HG03354 (cell line): ENCODE measurements at regions not wholly inside any gene's neighbourhood (a gene's known extent, or its start where the extent isn't known, plus 50 kb on each side); places are given as distances from the start of the nearest gene placed in this dataset.

Experiments
- ATAC-seq: cut with Tn5 transposase; IDR thresholded peaks from one replicate; pipeline ENCODE4 v1.9.1; 2021; ENCODE audit warnings: mild to moderate bottlenecking; ENCODE audit not compliant: unreplicated experiment, poor library complexity, severe bottlenecking

- ATAC-seq, result no peak
Measured at GRCh38 chr10:129131457-129132132, 335.4 kb upstream of the MGMT start.

- ATAC-seq, result no peak
Measured at GRCh38 chr10:129133856-129134255, 333.2 kb upstream of the MGMT start.

DNA sequence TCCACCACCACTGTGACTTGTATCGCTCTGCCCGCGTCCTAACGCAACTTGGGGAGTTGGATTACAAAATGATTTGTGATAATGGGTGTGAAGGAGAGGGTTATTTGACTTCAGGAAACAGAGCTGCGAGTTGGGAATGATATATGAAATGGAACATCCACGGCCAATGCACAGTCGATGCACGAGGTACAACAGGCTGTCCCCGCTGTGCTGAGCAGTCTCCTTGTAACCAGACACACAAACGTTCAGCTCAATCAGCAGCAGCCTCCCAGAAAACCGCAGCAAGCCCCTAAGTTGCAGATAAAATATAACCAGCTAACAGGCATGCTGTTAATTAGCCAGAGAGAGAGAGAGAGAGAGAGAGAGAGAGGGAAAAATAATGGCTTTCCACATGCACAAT lies 332.7 kb upstream of the MGMT start:
- no peak for ATAC-seq

GRCh38 chr10:129135624-129136023 lies 331.4 kb upstream of the MGMT start:
- ATAC-seq, result no peak

DNA sequence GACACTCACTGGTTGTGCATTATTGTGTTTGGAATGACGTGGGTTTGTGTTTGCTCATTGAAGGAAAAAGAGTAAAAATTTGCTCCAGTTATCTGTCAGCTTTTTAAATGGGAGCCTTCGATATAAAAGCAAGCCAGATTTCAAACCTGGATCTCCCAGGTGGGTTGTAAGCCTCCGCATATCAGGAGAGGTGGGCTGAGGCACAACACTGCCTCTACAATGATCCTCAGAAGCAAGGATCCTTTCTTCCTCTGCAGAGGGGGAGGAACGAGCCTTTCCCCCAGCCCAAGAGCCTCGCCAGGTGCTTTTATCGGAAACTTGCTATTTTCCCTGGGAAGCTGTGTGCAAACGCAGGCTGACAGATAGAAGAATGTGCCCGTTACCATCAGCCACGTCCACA lies 331.0 kb upstream of the MGMT start:
- no peak for ATAC-seq

DNA sequence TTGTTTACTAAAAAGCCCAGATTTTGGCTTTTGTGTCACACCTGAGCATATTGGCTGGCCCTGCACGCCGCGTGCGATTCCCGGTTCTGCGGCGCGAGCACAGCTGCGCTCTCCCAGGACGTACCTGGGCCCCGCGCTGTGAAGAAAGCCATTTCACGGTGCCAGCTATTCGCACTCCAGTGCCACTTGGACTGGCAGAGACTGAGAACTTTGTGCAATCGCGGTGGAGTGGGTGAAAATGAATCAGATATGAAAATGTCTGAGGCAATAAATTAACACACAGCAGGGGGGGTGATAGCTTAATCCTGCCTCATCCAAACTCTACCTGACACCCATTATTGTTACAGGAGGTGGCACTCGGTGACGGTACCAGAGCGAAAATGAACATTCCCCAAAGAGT lies 330.1 kb upstream of the MGMT start:
- no peak for ATAC-seq

- no peak for ATAC-seq
Measured at GRCh38 chr10:129140921-129141885, 325.8 kb upstream of the MGMT start.

DNA sequence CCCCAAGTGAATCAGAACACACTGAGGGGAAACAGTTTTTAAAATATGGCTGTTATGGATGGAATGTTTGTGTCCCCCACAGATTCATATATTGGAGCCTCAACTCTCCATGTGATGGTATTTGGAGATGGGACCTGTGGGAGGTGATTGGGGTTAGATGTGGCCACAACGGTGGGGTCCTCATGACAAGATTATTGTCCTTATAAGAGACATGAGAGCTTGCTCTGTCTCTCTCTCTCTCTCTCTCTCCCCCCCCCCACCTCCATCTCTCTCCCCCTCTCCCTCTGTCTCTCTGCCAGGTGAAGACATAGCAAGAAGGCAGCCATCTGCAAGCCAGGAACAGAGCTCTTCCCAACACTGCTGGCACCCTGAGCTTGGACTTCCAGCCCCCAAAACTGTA lies 315.8 kb upstream of the MGMT start:
- ATAC-seq, result no peak

DNA sequence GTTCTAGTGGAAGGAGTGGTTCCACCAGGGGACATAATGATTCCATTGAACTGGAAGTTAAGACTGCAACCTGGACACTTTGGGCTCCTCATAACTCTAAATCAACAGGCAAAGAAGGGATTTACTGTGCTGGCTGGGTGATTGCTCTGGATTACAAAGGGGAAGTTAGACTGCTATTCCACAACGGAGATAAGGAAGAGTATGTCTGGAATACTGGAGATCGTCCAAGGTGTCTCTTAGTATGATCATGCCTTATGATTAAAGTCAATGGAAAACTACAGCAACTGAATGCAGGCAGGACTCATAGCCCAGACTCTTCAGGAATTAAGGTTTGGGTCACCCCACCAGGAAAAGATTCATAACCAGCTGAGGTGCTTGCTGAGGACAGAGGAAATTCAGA lies 310.6 kb upstream of the MGMT start:
- no peak for ATAC-seq

DNA sequence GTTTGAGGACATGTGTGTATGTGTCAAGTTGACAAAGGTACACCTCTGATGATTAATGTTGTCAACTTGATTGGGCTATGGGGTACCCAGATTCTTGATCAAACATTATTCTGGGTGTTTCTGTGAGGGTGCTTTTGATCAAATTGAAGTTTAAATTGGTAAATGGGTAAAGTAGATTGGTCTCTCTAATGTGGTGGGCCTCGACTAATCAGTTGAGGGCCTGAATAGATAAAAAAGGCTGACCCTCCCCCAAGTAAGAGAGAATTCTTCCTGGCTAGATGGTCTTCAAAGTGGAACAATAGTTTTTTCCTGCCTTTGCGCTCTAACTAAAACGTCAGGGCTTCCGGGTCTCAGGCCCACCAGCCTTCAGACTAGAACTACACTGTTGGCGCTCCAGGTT lies 309.9 kb upstream of the MGMT start:
- no peak for ATAC-seq

- no peak for ATAC-seq
Measured at GRCh38 chr10:129161150-129161549, 305.9 kb upstream of the MGMT start.

DNA sequence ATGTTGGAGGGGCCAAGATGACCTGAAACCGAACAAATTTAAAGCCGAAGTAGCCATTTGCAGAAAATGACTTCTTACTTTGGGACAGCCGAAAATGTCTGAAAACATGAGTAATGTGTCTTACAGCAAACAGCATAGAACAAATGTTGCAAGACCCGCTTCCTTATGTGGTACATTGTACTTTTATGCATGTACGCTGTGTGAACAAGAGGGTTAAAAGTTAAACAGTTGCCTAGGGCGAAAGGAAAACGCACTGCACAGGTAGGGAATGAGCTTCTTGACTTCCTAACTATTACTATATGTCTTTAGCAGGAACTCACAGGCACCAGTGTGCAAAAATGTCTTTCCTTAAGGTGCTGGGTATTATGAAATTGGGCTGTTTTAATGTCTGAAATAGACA lies 303.5 kb upstream of the MGMT start:
- no peak for ATAC-seq

DNA sequence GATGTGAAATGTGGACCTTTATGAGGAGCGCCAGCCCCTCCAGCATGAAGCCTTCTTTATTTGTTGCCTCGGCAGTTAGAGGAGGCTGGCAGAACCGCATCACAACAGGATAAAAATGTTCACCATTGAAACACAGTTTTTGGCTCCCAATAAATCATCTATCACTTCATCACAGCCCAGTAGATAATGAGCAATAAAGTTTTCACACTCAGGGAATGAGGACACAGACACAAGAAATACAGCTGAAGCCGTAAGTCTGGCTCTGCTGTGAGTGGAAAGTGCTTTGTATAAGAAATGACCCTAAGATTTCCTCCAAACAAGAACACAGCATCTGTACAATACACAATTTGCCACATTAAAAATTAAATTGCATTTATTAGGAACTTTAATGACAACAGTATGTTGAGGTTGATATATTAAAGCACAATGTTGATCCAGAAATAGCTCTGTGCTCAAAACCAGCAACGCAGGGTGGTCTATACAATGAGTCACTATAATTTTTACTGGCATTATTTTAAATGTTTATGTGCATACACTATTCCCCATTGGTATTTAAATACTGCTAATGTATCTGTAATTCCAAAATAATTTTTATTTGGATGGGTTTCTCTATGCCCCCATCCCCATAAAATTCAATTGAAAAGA lies 301.8 kb upstream of the MGMT start:
- no peak for ATAC-seq

GRCh38 chr10:129165770-129166169 lies 301.3 kb upstream of the MGMT start:
- ATAC-seq, result no peak

DNA sequence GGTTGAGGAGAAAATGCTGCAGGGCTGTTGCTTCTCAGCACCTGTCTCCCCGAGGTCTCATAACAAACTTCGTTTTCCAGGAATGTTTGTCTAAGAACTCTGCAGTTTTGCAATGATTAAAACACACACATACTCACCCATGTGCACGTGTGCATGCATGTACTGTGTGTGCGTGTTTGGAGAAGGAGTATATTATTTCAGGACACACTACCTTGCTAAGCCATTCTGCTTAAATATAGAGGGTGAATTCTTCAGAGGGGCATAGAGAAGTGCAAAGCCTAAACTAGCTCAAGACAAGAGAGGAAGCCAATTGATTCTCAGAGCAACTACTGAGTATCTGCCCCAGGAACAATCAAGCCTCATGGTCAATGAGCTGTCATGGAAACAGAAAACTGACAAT lies 298.4 kb upstream of the MGMT start:
- no peak for ATAC-seq

GRCh38 chr10:129169115-129169514 lies 297.9 kb upstream of the MGMT start:
- no peak for ATAC-seq

- ATAC-seq, result no peak
Measured at GRCh38 chr10:129170812-129171211, 296.2 kb upstream of the MGMT start.

GRCh38 chr10:129171812-129172211 lies 295.2 kb upstream of the MGMT start:
- ATAC-seq, result no peak

GRCh38 chr10:129174232-129175014 lies 292.6 kb upstream of the MGMT start:
- ATAC-seq, result no peak
